HL-60 (cell line): ENCODE measurements at regions not wholly inside any gene's neighbourhood (a gene's known extent, or its start where the extent isn't known, plus 50 kb on each side); places are given as distances from the start of the nearest gene placed in this dataset.
"Not testable (repeated sequence)": the region's sequence is repeated elsewhere in the genome, so short reads cannot be mapped to it uniquely, and the experiment has no call there.

Experiments used
- CTCF ChIP-seq: IDR thresholded peaks from one replicate; pipeline ENCODE4 v1.5.1; 2011; ENCODE audit warnings: low read length, control low read depth, inconsistent platforms; ENCODE audit not compliant: insufficient read depth
- GABPA ChIP-seq: IDR thresholded peaks from 2 replicates; pipeline ENCODE4 v1.6.1; 2012; ENCODE audit warnings: low read depth
- POLR2AphosphoS5 ChIP-seq: IDR thresholded peaks from 2 replicates; pipeline ENCODE4 v1.6.1; 2012; ENCODE audit warnings: low read depth
- REST ChIP-seq: IDR thresholded peaks from 2 replicates; pipeline ENCODE4 v1.6.1; 2012; ENCODE audit warnings: low read depth; ENCODE audit not compliant: insufficient replicate concordance

GRCh38 chr15:44838929-44839328 is 102.6 kb downstream of the TRIM69 start:
- not testable (repeated sequence) for TF ChIP-seq CTCF, REST, GABPA, POLR2AphosphoS5
